Gastrocnemius medialis (tissue), 4 donors: ENCODE measurements at regions not wholly inside any gene's neighbourhood (a gene's known extent, or its start where the extent isn't known, plus 50 kb on each side); places are given as distances from the start of the nearest gene placed in this dataset.

Experiments
- ATAC-seq, 2 donors: fragments of 150-250 bp; one replicate each; pipeline ENCODE4 v1.9.1; 2016
- DNase-seq, 2 donors: peaks; one replicate each; pipeline ENCODE4 v3.0.0-alpha.2; 2019
- H3K27ac ChIP-seq, 4 donors: fragments of 200-600 bp; sonication (generic); 1 replicate in 1 of 4; 2 replicates in 3 of 4; pipeline ENCODE4 v1.5.1; 2016 to 2018; ENCODE audit warnings: mild to moderate bottlenecking in 2 of 4, moderate library complexity in 1 of 4
- H3K27me3 ChIP-seq, 3 donors: fragments of 200-600 bp; sonication (generic) in 2 of 3; 1 replicate in 1 of 3; 2 replicates in 2 of 3; pipeline versions ENCODE4 v1.5.1 to v1.6.0; 2016 to 2019; ENCODE audit warnings: mild to moderate bottlenecking in 1 of 3, moderate library complexity in 1 of 3
- H3K36me3 ChIP-seq, 2 donors: fragments of 200-600 bp; sonication (generic) in 1 of 2; one replicate each; pipeline ENCODE4 v1.5.1; 2017 to 2018
- H3K4me1 ChIP-seq, 2 donors: fragments of 200-600 bp; sonication (generic) in 1 of 2; one replicate each; pipeline ENCODE4 v1.5.1; 2016 to 2017; ENCODE audit warnings: mild to moderate bottlenecking in 2 of 2
- H3K4me3 ChIP-seq, 4 donors: fragments of 200-600 bp; sonication (generic) in 3 of 4; 1 replicate in 1 of 4; 2 replicates in 3 of 4; pipeline ENCODE4 v1.5.1; 2016 to 2019; ENCODE audit warnings: mild to moderate bottlenecking in 2 of 4
- H3K9me3 ChIP-seq, 3 donors: fragments of 200-600 bp; sonication (generic) in 2 of 3; 1 replicate in 1 of 3; 2 replicates in 2 of 3; pipeline ENCODE4 v1.5.1; 2016 to 2019
- POLR2A ChIP-seq, 2 donors: fragments of 450-650 bp; IDR thresholded peaks; one replicate each; pipeline ENCODE4 v1.6.1; 2017; ENCODE audit warnings: antibody characterized with exemption in 2 of 2, mild to moderate bottlenecking in 2 of 2, moderate library complexity in 2 of 2
- in situ Hi-C, 4 donors: fragments of 200-750 bp; cut with MboI; loops; one replicate each; pipeline versions ENCODE4 v1.15.0 to v1.8.0; 2017; ENCODE audit warnings: low sequenced_read_pairs in 4 of 4
- intact Hi-C: fragments of 100-400 bp; cut with DNase I; formaldehyde crosslinking; loops from one replicate; pipeline ENCODE4 v1.15.1; 2023; ENCODE audit warnings: low total_unique reads
- TF ChIP-seq, protein P1 (sequence below), 5 experiments: fragments of 450-650 bp in 3 of 5; fragments of 200-600 bp in 2 of 5; sonication (generic) in 2 of 5; IDR thresholded peaks in 4 of 5; conservative IDR thresholded peaks in 1 of 5; 1 replicate in 4 of 5; 2 replicates in 1 of 5; pipeline ENCODE4 v1.5.1; 2016 to 2019; ENCODE audit warnings: antibody characterized with exemption in 5 of 5, mild to moderate bottlenecking in 3 of 5, moderate library complexity in 3 of 5

DNA sequence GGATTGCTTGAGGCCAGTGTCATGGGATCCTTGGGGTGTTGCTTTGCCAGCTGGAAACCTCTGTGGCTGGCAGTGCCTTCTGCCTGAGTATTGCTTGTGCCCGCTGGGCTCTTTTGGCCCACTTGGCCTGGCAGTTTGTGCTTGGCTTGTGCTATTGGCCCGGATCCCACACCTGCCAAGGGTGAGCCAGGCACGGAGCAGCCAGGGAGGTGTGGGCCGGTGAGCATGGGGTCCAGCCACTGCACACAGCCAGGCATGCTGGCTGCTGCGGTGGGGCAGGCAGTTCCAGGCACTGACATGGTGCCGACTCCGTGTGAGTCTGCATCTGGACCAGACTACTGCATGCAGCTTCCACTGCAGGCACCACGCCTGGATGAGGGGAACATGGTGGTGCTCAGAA lies 62.5 kb upstream of the SYNCRIP start:
- no peak overlapping the region for H3K4me3 ChIP-seq
- DNase-seq = peak in 1 of 2 donors; percentile 22
- intact Hi-C loops = no loop called here
- H3K9me3 ChIP-seq = no peaks in the 10 kb centered on the region
- H3K27me3 ChIP-seq = no peaks in the 10 kb centered on the region
- no peaks in the 10 kb centered on the region for H3K36me3 ChIP-seq
- no peaks in the 10 kb centered on the region for H3K4me1 ChIP-seq
- in situ Hi-C loops = no loop called here
- no peak for ATAC-seq
- no peak overlapping the region for H3K27ac ChIP-seq
- TF ChIP-seq, protein P1, sequence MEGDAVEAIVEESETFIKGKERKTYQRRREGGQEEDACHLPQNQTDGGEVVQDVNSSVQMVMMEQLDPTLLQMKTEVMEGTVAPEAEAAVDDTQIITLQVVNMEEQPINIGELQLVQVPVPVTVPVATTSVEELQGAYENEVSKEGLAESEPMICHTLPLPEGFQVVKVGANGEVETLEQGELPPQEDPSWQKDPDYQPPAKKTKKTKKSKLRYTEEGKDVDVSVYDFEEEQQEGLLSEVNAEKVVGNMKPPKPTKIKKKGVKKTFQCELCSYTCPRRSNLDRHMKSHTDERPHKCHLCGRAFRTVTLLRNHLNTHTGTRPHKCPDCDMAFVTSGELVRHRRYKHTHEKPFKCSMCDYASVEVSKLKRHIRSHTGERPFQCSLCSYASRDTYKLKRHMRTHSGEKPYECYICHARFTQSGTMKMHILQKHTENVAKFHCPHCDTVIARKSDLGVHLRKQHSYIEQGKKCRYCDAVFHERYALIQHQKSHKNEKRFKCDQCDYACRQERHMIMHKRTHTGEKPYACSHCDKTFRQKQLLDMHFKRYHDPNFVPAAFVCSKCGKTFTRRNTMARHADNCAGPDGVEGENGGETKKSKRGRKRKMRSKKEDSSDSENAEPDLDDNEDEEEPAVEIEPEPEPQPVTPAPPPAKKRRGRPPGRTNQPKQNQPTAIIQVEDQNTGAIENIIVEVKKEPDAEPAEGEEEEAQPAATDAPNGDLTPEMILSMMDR (IDR thresholded peaks at IDR 0.05 in 4 of 5, conservative IDR thresholded peaks at IDR 0.05 in 1 of 5) = no peak
- no peak for TF ChIP-seq POLR2A (IDR thresholded peaks at IDR 0.05)

DNA sequence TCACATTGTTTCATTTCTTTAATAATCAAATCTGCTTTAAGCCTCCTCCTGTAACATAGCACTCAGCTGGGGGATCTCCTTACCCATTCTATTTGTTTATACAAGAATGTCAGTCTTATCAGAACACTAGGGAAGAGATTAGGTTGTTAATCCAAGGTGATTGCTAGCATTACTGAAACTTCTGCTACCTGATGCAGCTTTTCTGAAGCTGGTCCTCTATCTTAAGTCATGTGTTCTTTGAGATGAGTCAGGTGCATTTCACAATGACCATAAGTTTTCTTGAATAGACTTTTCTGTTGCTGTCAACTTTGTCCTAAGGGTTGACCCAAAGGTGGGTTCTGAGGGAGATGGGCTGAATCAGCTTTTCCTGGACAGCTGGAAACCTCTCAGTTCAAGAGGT lies 60.7 kb upstream of the SYNCRIP start:
- Histone ChIP-seq H3K27ac (no peak overlapping the region), H3K4me3 (no peak overlapping the region), H3K27me3 (no peaks in the 10 kb centered on the region), H3K9me3 (no peaks in the 10 kb centered on the region), H3K4me1 (no peaks in the 10 kb centered on the region), H3K36me3 (no peaks in the 10 kb centered on the region)
- in situ Hi-C loops = no loop called here
- TF ChIP-seq POLR2A (IDR thresholded peaks at IDR 0.05) = no peak
- TF ChIP-seq, protein P1 (IDR thresholded peaks at IDR 0.05 in 4 of 5, conservative IDR thresholded peaks at IDR 0.05 in 1 of 5) = no peak
- intact Hi-C loops = no loop called here
- no peak for ATAC-seq
- no peak for DNase-seq
